ENCODE measurements at regions not wholly inside any gene's neighbourhood (a gene's known extent, or its start where the extent isn't known, plus 50 kb on each side); places are given as distances from the start of the nearest gene placed in this dataset.

GRCh38 chr1:199858856-199859255 is 168.7 kb upstream of the NR5A2 start:
- no peak for TF ChIP-seq EZH2 (IDR thresholded peaks at IDR 0.05; ENCODE audit: borderline replicate concordance, low read length)
- no peak for TF ChIP-seq CTCF (IDR thresholded peaks at IDR 0.05; ENCODE audit: low read length)

Data from OCI-LY1 (cell line).